Activated naive CD4-positive, alpha-beta T cell treated with Interleukin-2 at 50 U/mL for 16 hours (primary cell): ENCODE measurements at regions not wholly inside any gene's neighbourhood (a gene's known extent, or its start where the extent isn't known, plus 50 kb on each side); places are given as distances from the start of the nearest gene placed in this dataset.

Source experiments
- DNase-seq: peaks from one replicate; pipeline ENCODE4 v3.0.0-alpha.2; 2020

GRCh38 chr5:32501071-32502002, 56.8 kb upstream of the ZFR start:
- no peak for DNase-seq

- no peak for DNase-seq
Measured at GRCh38 chr5:32500181-32500580, 55.6 kb upstream of the ZFR start.

DNA sequence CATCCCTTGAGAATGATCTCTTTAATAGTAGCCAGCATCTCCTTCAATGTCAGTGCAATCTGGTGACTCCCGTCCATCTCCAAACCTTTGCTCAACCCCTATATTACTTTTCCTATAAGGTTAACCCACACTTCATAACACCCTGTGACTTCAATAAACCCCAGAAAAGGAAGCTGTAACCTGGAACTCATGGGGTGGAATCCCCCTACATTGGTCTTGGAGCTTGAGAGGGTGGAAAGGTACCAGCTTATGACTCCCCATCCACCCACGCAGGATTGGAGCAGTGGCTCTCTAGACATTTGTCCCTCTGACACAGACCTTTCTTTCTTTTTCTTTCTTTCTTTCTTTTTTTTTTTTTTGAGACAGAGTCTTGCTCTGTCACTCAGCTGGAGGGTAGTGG, 54.7 kb upstream of the ZFR start:
- peak; percentile 9 for DNase-seq

DNA sequence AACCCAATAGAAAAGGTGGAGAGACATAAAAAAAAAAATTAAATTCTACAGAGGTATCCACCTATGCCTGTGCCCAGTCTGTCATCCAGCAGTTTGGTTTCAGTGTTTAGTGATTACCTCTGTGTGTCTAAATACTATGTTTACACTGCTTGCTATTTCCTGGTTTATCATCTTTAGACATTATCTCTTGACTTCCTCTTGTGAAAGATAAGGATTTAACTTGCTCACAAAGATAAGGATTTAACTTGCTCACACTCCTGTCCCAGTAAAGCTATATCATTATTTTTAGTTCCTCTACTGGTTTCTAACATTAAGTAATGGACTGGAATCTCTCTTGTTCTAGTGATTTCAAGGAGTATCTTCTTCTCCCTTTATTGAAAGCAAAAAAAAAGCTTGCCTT, 53.9 kb upstream of the ZFR start:
- DNase-seq: no peak

DNA sequence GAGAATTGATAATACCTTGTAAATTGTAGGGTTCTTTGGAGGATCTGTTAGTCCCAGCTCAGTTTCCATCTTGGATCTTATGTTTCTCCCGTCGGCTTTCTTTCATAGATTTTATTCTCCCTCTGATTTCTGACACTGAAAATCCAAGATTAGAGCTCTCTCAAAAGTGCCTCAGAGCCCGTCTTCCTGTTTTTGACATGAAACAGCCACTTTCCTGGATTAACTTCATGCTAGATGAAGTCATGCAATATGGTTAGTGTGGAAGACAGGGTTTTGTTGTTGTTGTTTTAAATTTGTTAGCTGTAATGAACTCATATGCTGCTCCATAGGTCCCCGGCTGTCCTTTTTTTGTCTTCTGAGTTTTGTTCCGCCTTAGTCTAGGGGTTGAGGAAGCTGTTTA, 51.6 kb upstream of the ZFR start:
- no peak for DNase-seq

DNA sequence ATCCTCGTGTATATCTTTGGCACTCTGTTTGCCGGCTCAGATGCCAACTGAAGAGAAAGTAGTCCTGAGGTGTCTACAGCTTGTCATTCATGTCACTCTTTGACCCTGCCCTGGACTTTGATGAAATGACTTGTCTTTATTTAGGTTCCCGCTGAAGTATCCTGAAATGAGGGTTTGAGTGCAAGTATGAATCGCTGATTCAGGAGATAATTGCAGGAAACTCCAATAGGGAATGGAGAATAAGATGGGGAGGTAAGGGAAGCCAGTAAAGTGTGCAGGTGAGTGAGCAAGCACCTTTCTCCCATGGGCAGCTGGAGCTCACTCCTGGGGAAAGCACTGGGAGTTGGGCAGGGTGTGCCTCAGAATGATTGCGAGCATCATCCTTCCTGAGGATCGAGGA, 50.3 kb upstream of the ZFR start:
- no peak for DNase-seq
